PC-9 (cell line): ENCODE measurements at regions not wholly inside any gene's neighbourhood (a gene's known extent, or its start where the extent isn't known, plus 50 kb on each side); places are given as distances from the start of the nearest gene placed in this dataset.
A peak's percentile ranks its signal among the peaks of the same experiment; 100 is the strongest.

Source experiments
- BruUV-seq: library from RNA; stranded (reverse); fragments of 400-500 nt; replicated peaks from 2 replicates; lab custom pipeline; 2021; lab: Mats Ljungman, UMichigan
- CTCF ChIA-PET: fragments of 300-600 bp; sonication (Branson Sonifier 250); formaldehyde crosslinking; loops from one replicate; lab custom pipeline; 2022; ENCODE audit warnings: antibody characterized with exemption; lab: Charles Lee
- POLR2A ChIA-PET: fragments of 300-600 bp; sonication (Branson Sonifier 250); formaldehyde crosslinking; loops from one replicate; lab custom pipeline; 2022; ENCODE audit warnings: antibody characterized with exemption; ENCODE audit not compliant: unreplicated experiment; lab: Charles Lee
- DNase-seq, 2 experiments: peaks; one replicate each; pipeline versions ENCODE4 v3.0.0 to v3.0.0-alpha.2; 2015 to 2022; ENCODE audit warnings: mixed read lengths in 1 of 2
- H2AFZ ChIP-seq: fragments of 200-600 bp; sonication (generic); 2 replicates; pipeline ENCODE4 v1.8.1; 2017; ENCODE audit warnings: antibody characterized with exemption
- H3F3A ChIP-seq: fragments of 200-600 bp; sonication (generic); 2 replicates; pipeline ENCODE4 v1.8.1; 2017; ENCODE audit warnings: antibody characterized with exemption, mild to moderate bottlenecking, low read depth; ENCODE audit not compliant: insufficient read depth
- H3K27ac ChIP-seq: fragments of 200-600 bp; sonication (generic); 2 replicates; pipeline ENCODE4 v1.6.1; 2016; ENCODE audit warnings: mixed run types
- H3K27me3 ChIP-seq: fragments of 200-600 bp; sonication (generic); 2 replicates; pipeline ENCODE4 v1.6.1; 2016; ENCODE audit warnings: low read depth, mixed run types; ENCODE audit not compliant: insufficient read depth
- H3K36me3 ChIP-seq: fragments of 200-600 bp; sonication (generic); 2 replicates; pipeline ENCODE4 v1.6.1; 2016; ENCODE audit warnings: low read depth, mixed run types
- H3K4me1 ChIP-seq: fragments of 200-600 bp; sonication (generic); replicated peaks from 2 replicates; pipeline ENCODE4 v1.6.1; 2016; ENCODE audit warnings: mixed run types; ENCODE audit not compliant: insufficient read depth
- H3K4me2 ChIP-seq: fragments of 200-600 bp; sonication (generic); 2 replicates; pipeline ENCODE4 v1.6.1; 2017; ENCODE audit warnings: mixed run types
- H3K4me3 ChIP-seq: fragments of 200-600 bp; sonication (generic); 2 replicates; pipeline ENCODE4 v1.6.1; 2016; ENCODE audit warnings: mixed run types
- H3K79me2 ChIP-seq: fragments of 200-600 bp; sonication (generic); 2 replicates; pipeline ENCODE4 v1.6.1; 2017; ENCODE audit warnings: low read depth, mixed run types
- H3K9me2 ChIP-seq: fragments of 200-600 bp; sonication (generic); 2 replicates; pipeline ENCODE4 v1.8.1; 2017; ENCODE audit warnings: mild to moderate bottlenecking; ENCODE audit not compliant: insufficient read depth
- H3K9me3 ChIP-seq: fragments of 200-600 bp; sonication (generic); 2 replicates; pipeline ENCODE4 v1.8.1; 2016; ENCODE audit warnings: low read depth; ENCODE audit not compliant: insufficient read depth
- H4K20me1 ChIP-seq: fragments of 200-600 bp; sonication (generic); 2 replicates; pipeline ENCODE4 v1.8.1; 2017; ENCODE audit not compliant: insufficient read depth
- CTCF ChIP-seq: fragments of 200-600 bp; sonication (generic); conservative IDR thresholded peaks from 2 replicates; pipeline ENCODE4 v1.6.1; 2017; ENCODE audit warnings: mixed run types, antibody characterized with exemption, mild to moderate bottlenecking, moderate library complexity
- EZH2 ChIP-seq: fragments of 200-600 bp; sonication (generic); IDR thresholded peaks from 2 replicates; pipeline ENCODE4 v1.8.0; 2017; ENCODE audit warnings: antibody characterized with exemption, low read depth
- intact Hi-C: fragments of 100-400 bp; cut with micrococcal nuclease; formaldehyde crosslinking; loops from one replicate; pipeline ENCODE4 v1.10.0; 2022; ENCODE audit not compliant: unreplicated experiment

GRCh38 chr9:71308454-71308853 lies 187.0 kb upstream of the TRPM3 start:
- H4K20me1 ChIP-seq = no peaks in the 10 kb centered on the region
- no peaks in the 10 kb centered on the region for H3K36me3 ChIP-seq
- no peaks in the 10 kb centered on the region for H3K4me1 ChIP-seq
- no peaks in the 10 kb centered on the region for H3K9me3 ChIP-seq
- CTCF ChIA-PET = no interaction called here
- no peak for TF ChIP-seq EZH2
- TF ChIP-seq CTCF = no peak
- H3K27me3 ChIP-seq = no peaks in the 10 kb centered on the region
- BruUV-seq = no TSS peak
- POLR2A ChIA-PET = no interaction called here
- H3F3A ChIP-seq = no peaks in the 10 kb centered on the region
- no peak for DNase-seq
- H2AFZ ChIP-seq = no peak overlapping the region
- H3K4me3 ChIP-seq = no peak overlapping the region
- no peaks in the 10 kb centered on the region for H3K9me2 ChIP-seq
- no peak overlapping the region for H3K4me2 ChIP-seq
- H3K79me2 ChIP-seq = no peaks in the 10 kb centered on the region
- no peak overlapping the region for H3K27ac ChIP-seq
- intact Hi-C loops = no loop called here

GRCh38 chr9:71306134-71306533 lies 184.7 kb upstream of the TRPM3 start:
- no peak overlapping the region for H2AFZ ChIP-seq
- TF ChIP-seq EZH2 = no peak
- TF ChIP-seq CTCF = no peak

GRCh38 chr9:71303351-71303750 lies 181.9 kb upstream of the TRPM3 start:
- Histone ChIP-seq H3K36me3 (no peaks in the 10 kb centered on the region), H3K4me2 (no peak overlapping the region), H3F3A (no peaks in the 10 kb centered on the region), H3K4me1 (no peaks in the 10 kb centered on the region), H2AFZ (peak overlapping the region; percentile 8; the same call in 1 of the 2 replicates), H4K20me1 (no peaks in the 10 kb centered on the region), H3K4me3 (no peak overlapping the region), H3K79me2 (no peaks in the 10 kb centered on the region), H3K27me3 (no peaks in the 10 kb centered on the region), H3K9me3 (no peaks in the 10 kb centered on the region), H3K27ac (no peak overlapping the region), H3K9me2 (peaks cover 5% of the 10 kb centered on the region; the same call in 1 of the 2 replicates)
- POLR2A ChIA-PET = no interaction called here
- no peak for DNase-seq
- CTCF ChIA-PET = no interaction called here
- BruUV-seq = no TSS peak
- intact Hi-C loops = no loop called here
- TF ChIP-seq CTCF = no peak
- no peak for TF ChIP-seq EZH2

More at GRCh38 chr9:71306134-71306533, 184.7 kb upstream of the TRPM3 start:
- no peaks in the 10 kb centered on the region for H3K4me1 ChIP-seq
- ChIA-PET POLR2A (no interaction called here), CTCF (no interaction called here)
- H3K4me2 ChIP-seq = no peak overlapping the region
- no peaks in the 10 kb centered on the region for H4K20me1 ChIP-seq
- no peaks in the 10 kb centered on the region for H3K27me3 ChIP-seq
- H3K27ac ChIP-seq = no peak overlapping the region
- no peaks in the 10 kb centered on the region for H3K36me3 ChIP-seq
- no peaks in the 10 kb centered on the region for H3K9me2 ChIP-seq
- BruUV-seq = no TSS peak
- no peaks in the 10 kb centered on the region for H3K9me3 ChIP-seq
- no peaks in the 10 kb centered on the region for H3F3A ChIP-seq
- H3K79me2 ChIP-seq = no peaks in the 10 kb centered on the region
- intact Hi-C loops = no loop called here
- no peak overlapping the region for H3K4me3 ChIP-seq
- DNase-seq = no peak
